H1 (cell line): ENCODE measurements at regions not wholly inside any gene's neighbourhood (a gene's known extent, or its start where the extent isn't known, plus 50 kb on each side); places are given as distances from the start of the nearest gene placed in this dataset.

Experiments
- CHD7 ChIP-seq: fragments of 300-600 bp; sonication (generic); IDR thresholded peaks from 2 replicates; pipeline ENCODE4 v1.7.1; 2012; ENCODE audit warnings: low read length, moderate library complexity, mild to moderate bottlenecking, inconsistent platforms; ENCODE audit not compliant: insufficient replicate concordance
- CTCF ChIP-seq, 3 experiments: IDR thresholded peaks; 1 replicate in 2 of 3; 2 replicates in 1 of 3; pipeline versions ENCODE4 v1.5.1 to v1.6.1; 2011; ENCODE audit warnings: low read length in 3 of 3, mild to moderate bottlenecking in 3 of 3, inconsistent platforms in 2 of 3, low read depth in 1 of 3, moderate library complexity in 1 of 3; ENCODE audit not compliant: insufficient read depth in 1 of 3; ENCODE audit errors: control extremely low read depth in 1 of 3
- JUND ChIP-seq: IDR thresholded peaks from 2 replicates; pipeline ENCODE4 v1.6.1; 2011; ENCODE audit warnings: mild to moderate bottlenecking, improper control_type of control experiment, low read length
- NRF1 ChIP-seq: IDR thresholded peaks from 2 replicates; pipeline ENCODE4 v1.6.1; 2011; ENCODE audit warnings: mild to moderate bottlenecking, low read depth, low read length, improper control_type of control experiment
- POLR2AphosphoS5 ChIP-seq: IDR thresholded peaks from 2 replicates; pipeline ENCODE4 v1.6.1; 2011; ENCODE audit warnings: low read depth, low read length
- SIN3A ChIP-seq, 2 experiments: IDR thresholded peaks in 1 of 2; conservative IDR thresholded peaks in 1 of 2; 2 replicates each; pipeline ENCODE4 v1.6.1; 2011 to 2012; ENCODE audit warnings: low read length in 2 of 2, improper control_type of control experiment in 1 of 2, low read depth in 1 of 2, mild to moderate bottlenecking in 1 of 2
- SP2 ChIP-seq: IDR thresholded peaks from 2 replicates; pipeline ENCODE4 v1.6.1; 2012; ENCODE audit warnings: mild to moderate bottlenecking, low read length, inconsistent platforms
- TAF1 ChIP-seq: IDR thresholded peaks from 2 replicates; pipeline ENCODE4 v1.6.1; 2011; ENCODE audit warnings: mild to moderate bottlenecking, low read depth, low read length

- TF ChIP-seq SP2: no peak
- TF ChIP-seq CTCF (IDR thresholded peaks at IDR 0.05; ENCODE audit: control extremely low read depth in 1 of 3, insufficient read depth in 1 of 3, low read depth in 1 of 3, low read length in 3 of 3): no peak
- TF ChIP-seq NRF1: no peak
- no peak for TF ChIP-seq POLR2AphosphoS5
- TF ChIP-seq SIN3A (conservative IDR thresholded peaks at IDR 0.05 in 1 of 2, IDR thresholded peaks at IDR 0.05 in 1 of 2; ENCODE audit: low read depth in 1 of 2, low read length in 2 of 2): no peak
- no peak for TF ChIP-seq TAF1
- TF ChIP-seq CHD7: no peak
- TF ChIP-seq JUND: no peak
Measured at GRCh38 chr5:168179192-168179593, 112.3 kb upstream of the WWC1 start.
